ENCODE measurements at regions not wholly inside any gene's neighbourhood (a gene's known extent, or its start where the extent isn't known, plus 50 kb on each side); places are given as distances from the start of the nearest gene placed in this dataset.

DNA sequence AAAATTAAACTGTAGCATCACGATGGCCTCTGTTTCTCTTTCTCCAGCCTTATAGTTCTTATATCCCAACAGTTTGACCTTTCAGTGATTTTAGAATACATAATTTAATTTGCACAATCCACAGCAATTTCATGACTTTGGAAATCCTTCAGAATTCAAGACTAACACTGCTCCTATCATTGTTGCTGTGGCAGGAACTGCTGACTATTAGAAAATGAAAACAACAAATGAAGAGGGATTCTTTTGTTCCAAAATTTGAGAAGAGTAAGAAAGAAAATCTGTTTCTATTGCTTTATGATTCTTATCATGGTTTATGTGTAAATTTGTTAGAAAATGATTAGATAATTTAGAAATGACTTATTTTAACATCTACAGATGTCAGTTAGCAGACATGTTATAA is 604.0 kb upstream of the ADGRB3 start:
- Histone ChIP-seq H3K27me3 (replicated peaks in 1 of 4; ENCODE audit: control insufficient read depth in 3 of 4, extremely low read depth in 1 of 4, insufficient read depth in 3 of 4, low read length in 3 of 4) (peaks cover 0 to 1% (median 0%) of the 10 kb centered on the region in 4 experiments; a peak in 1 of 7 replicates), H3K4ac (replicated peaks; ENCODE audit: insufficient read length, low read depth, low read length) (no peak overlapping the region), H3K36me3 (ENCODE audit: control insufficient read depth in 2 of 4, insufficient read depth in 4 of 4, low read length in 3 of 4) (peaks cover 0 to 12% (median 1%) of the 10 kb centered on the region in 4 experiments; a peak in 1 of 8 replicates), H3K23ac (ENCODE audit: insufficient read length) (no peak overlapping the region), H2AK5ac (ENCODE audit: low read depth, low read length) (no peak overlapping the region), H3K56ac (replicated peaks; ENCODE audit: insufficient read length, low read depth, low read length) (no peak overlapping the region), H3K79me2 (ENCODE audit: control insufficient read depth in 1 of 2, insufficient read depth in 2 of 2, low read length in 2 of 2) (no peaks in the 10 kb centered on the region), H2BK5ac (ENCODE audit: low read depth, low read length) (no peak overlapping the region), H2BK20ac (ENCODE audit: low read length) (no peak overlapping the region), H3K4me3 (ENCODE audit: extremely low read depth in 1 of 4, insufficient read depth in 2 of 4, low read depth in 3 of 4, low read length in 4 of 4) (no peak overlapping the region), H3K79me1 (ENCODE audit: low read depth, low read length) (no peaks in the 10 kb centered on the region), H3K23me2 (ENCODE audit: low read depth, low read length) (no peaks in the 10 kb centered on the region), H4K20me1 (replicated peaks in 1 of 2; ENCODE audit: control insufficient read depth in 1 of 2, insufficient read depth in 2 of 2, low read length in 2 of 2) (no peaks in the 10 kb centered on the region), H3K9me3 (ENCODE audit: insufficient read depth in 2 of 2, low read depth in 1 of 2, low read length in 1 of 2) (peaks cover 1 to 5% of the 10 kb centered on the region in 2 experiments; a peak in 2 of 4 replicates), H4K5ac (ENCODE audit: insufficient read length, low read depth, low read length) (no peak overlapping the region), H3K27ac (ENCODE audit: low read depth, low read length) (no peak overlapping the region), H4K8ac (ENCODE audit: extremely low read depth, insufficient read depth, low read length) (no peak overlapping the region), H2BK12ac (ENCODE audit: low read depth, low read length) (no peak overlapping the region), H3K4me2 (ENCODE audit: insufficient read depth in 1 of 2, low read depth in 2 of 2, low read length in 2 of 2) (no peak overlapping the region), H3K4me1 (replicated peaks in 1 of 4; ENCODE audit: control insufficient read depth in 3 of 4, insufficient read depth in 4 of 4, low read length in 3 of 4) (no peaks in the 10 kb centered on the region), H2AFZ (ENCODE audit: low read length) (no peak overlapping the region), H2BK120ac (replicated peaks; ENCODE audit: low read depth, low read length) (no peak overlapping the region), H4K91ac (replicated peaks; ENCODE audit: insufficient read length, low read length) (no peak overlapping the region), H3K14ac (ENCODE audit: insufficient read length) (no peak overlapping the region), H3K18ac (ENCODE audit: extremely low read depth, low read length) (no peak overlapping the region), H2BK15ac (ENCODE audit: low read length) (no peak overlapping the region), H3K9ac (replicated peaks in 1 of 4; ENCODE audit: extremely low read depth in 1 of 4, low read depth in 3 of 4, low read length in 3 of 4) (no peak overlapping the region)
- TF ChIP-seq GABPA (IDR thresholded peaks at IDR 0.05; ENCODE audit: borderline replicate concordance, insufficient read depth, low read length): no peak
- TF ChIP-seq SP1 (IDR thresholded peaks at IDR 0.05; ENCODE audit: low read depth, low read length): no peak
- TF ChIP-seq SAP30 (IDR thresholded peaks at IDR 0.05; ENCODE audit: insufficient read depth, insufficient replicate concordance, low read length): no peak
- POLR2A ChIA-PET (ENCODE audit: partially characterized antibody): interaction anchor here (0.7 to 1.0 kb wide), 2 partner anchors 8 to 234 kb away, joined by 3 to 4 read pairs; no protein-coding TSS in a partner anchor
- 77% methylated on average over 1 of the region's 1 CpG; no CpG with 5 or more reads in 1 of the 2 experiments for WGBS, 2 experiments (ENCODE audit: extremely low coverage in 1 of 2, insufficient coverage in 1 of 2, insufficient read length in 1 of 2, insufficient replicate concordance in 2 of 2, low coverage in 1 of 2, low lambda C conversion rate in 2 of 2, missing lambda C conversion rate in 1 of 2)
- CTCF ChIA-PET (ENCODE audit: partially characterized antibody): interaction anchor here (0.7 kb wide), 1 partner anchor 69 kb away, joined by 3 read pairs; no protein-coding TSS in a partner anchor
- DNase-seq (ENCODE audit: low read depth in 1 of 2, low spot score in 2 of 2) (no peak), FAIRE-seq (no peak)

Measured in H1 (cell line).